ENCODE measurements at regions not wholly inside any gene's neighbourhood (a gene's known extent, or its start where the extent isn't known, plus 50 kb on each side); places are given as distances from the start of the nearest gene placed in this dataset.
"Not testable (repeated sequence)": the region's sequence is repeated elsewhere in the genome, so short reads cannot be mapped to it uniquely, and the experiment has no call there.

DNA sequence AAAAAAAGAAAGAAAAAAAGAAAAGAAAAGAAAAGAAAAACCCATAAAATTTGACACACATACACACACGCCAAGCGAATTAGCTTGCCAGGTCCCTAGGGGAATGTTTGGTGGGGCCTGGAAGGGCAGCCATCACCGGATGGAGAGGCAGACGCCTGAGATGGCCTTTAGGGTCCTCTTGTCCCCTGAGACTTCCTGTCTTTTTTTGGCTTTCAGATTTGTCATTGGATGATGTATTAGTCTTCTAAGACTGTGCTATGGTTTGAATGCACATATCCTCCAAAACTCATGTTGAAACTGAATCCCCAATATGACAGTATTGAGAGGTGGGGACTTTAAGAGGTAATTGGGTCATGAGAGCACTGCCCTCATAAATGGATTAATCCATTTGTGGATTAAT, 211.8 kb downstream of the TOMM20 start:
- DNase-seq = no peak

DNA sequence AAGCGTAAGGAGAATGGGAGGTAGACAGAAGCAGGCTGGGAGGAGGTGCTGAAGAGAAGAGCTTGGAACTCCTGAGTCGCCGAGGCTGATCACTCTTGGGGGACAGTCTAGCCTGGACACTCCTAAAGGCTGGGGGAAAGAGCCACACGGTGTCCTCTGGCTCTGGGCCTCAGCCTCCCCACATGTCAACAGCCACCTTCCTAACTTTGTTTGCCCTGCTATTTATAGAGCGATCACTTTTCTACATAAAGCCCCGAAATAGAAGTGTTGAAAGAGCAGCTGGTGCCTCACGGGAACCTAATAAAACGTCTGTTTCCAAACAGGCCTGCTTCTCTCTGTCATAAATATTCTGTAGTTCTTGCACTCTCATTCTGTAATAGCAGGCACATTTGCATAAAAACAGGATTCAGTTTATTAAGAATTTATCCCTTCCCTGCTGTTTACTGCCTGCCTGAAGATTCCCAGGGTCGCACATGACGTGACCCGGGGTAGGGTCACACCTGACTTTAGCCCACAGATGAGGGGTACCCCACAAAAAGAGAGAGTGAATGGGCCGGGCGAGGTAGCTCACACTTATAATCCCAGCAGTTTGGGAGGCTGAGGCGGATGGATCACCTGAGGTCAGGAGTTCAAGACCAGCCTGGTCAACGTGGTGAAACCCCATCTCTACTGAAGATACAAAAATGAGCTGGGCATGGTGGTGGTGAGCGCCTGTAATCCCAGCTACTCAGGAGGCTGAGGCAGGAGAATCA, 212.5 kb downstream of the TOMM20 start:
- no peak for DNase-seq

DNA sequence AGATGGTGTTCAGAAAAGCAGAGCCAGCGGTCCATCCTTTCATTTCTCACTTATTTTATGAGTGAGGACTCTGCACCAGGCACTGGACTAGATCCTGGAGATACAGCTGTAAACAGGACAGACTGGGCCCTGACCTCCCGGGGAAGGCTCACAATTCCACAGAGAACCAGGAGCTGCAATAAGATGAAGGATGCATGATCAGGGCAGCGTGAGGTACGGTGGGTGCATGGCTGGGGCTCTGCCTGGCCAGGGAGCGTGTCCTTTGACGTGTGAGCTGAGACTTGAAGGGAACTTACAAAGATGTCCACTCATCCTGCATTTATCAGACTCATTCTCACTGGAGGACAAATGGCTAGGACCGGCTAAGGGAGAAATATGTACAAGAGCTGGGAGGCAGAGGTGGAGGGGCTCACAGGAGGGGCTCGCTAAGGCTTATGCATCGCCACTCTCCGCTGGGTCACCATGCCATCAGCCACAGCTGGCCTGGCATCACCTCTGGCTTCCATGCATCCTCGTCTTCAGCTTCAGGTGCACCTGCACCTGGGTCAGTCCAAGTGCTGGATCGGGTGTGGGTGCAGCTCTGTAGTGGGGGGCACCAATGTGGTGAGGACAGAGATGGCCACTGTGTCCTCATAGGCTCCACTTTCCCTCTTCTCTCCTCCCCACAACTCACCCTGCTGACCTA, 213.9 kb downstream of the TOMM20 start:
- no peak for DNase-seq

DNA sequence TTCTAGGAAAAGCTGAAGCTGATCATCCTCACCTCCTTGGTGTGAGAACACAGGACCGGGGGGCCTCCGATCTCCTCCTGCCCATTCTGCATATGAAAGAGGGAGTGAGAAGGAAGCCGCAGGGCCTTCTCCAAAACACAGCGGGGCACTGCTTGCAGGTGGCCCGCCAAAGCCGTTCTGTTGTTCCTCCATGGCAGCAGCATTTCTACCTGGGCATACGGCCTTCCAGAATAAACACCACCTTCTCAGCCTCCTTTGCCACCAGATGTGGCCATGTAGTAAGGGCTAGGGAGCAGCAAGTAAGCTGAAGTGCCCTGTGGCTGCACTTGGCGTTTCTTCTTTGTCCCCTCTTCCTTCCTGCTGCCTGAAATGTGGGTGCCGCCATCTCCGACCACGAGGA, 214.9 kb downstream of the TOMM20 start:
- no peak for DNase-seq

DNA sequence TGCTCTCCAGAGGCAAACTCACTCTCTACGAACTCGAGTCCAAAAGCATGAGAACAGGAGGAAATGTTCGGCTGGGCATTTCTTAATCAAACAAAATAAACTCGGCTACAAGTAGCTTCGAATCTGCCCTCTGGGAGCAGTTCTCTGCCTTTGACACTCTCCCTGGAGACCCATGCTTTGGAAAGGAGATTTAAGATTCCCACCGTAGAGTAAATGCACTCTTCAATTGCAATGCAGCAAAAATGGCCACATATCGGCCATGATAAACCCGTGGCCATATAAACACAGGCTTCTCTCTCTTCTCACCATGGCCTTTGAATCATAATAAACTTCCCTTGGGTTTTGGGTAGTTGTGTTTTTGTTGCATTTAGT, 215.4 kb downstream of the TOMM20 start:
- no peak for DNase-seq

DNA sequence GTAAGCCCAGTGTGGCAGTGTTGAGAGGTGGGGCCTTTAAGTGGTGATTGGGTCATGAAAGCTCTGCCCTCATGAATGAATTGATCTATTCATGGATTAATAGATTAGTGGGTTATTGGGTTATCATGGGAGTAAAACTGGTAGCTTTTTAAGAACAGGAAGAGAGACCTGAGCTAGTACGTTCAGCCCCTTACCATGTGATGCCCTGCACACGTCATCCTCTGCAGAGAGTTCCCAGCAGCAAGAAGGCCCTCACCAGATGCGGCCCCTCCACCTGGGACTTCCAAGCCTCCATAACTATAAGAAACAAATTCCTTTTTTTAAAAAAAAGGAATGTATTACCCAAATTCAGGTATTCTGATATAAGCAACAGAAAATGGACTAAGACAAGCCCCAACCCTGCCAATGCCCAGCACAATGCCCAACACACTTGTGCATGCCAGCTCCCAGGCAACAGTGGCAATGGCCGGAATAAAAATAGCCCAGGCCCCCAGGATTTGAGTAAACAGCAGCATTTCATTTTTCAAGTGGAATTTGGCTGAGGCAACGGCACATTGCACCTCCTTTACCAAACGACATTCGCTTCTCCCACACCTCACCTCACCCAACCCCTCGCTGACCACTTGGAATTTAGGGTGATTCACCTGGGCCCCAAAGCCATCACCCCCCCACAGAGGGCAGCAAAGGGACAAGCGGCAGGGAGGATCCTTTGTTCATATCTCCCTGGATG, 215.9 kb downstream of the TOMM20 start:
- no peak for DNase-seq

DNA sequence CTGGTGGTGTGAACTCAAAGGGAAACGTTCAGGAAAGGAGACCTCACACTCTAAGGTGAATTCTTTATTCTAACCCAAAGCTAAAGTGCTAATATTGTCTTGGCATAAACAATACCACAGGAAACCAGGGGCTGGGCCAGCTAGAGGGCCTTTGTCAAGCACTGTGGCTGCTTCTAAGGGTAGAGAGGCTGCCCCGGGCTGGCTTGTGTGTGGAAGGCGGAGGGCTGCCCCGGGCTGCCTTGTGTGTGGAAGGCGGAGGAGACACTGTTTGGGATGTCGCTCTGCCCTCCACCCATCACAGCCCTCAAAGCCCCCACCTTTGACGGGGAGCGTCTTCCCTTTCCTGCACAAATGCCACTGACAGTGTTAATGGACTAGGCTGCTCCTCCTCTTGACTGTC, 216.8 kb downstream of the TOMM20 start:
- DNase-seq = no peak

DNA sequence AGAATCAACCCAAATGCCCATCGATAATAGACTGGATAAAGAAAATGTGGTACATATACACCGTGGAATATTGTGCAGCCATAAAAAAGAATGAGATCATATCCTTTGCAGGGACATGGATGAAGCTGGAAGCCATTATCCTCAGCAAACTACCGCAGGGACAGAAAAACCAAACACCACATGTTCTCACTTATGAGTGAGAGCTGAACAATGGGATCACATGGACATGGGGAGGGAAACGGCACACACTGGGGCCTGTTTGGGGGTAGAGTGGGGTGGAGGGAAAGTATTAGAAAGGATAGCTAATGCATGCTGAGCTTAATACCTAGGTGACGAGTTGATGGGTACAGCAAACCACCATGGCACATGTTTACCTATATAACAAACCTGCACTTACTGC, 217.5 kb downstream of the TOMM20 start:
- DNase-seq = not testable (repeated sequence)

DNA sequence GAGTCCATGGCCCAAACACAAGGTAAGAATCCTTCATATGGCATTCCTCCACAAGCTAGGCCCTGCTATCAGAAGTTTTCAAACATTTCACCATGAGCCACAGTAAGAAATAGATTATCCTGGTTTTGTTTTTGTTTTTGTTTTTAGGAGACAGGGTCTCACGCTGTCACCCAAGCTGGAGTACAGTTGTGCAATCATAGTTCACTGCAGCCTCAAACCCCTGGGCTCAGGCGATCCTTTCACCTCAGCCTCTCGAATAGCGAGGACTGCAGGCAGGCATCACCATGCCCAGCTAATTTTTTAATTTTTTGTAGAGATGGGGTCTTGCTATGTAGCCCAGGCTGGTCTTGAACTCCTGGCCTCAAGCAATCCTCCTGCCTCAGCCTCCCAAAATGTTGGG, 218.8 kb downstream of the TOMM20 start:
- no peak for DNase-seq

DNA sequence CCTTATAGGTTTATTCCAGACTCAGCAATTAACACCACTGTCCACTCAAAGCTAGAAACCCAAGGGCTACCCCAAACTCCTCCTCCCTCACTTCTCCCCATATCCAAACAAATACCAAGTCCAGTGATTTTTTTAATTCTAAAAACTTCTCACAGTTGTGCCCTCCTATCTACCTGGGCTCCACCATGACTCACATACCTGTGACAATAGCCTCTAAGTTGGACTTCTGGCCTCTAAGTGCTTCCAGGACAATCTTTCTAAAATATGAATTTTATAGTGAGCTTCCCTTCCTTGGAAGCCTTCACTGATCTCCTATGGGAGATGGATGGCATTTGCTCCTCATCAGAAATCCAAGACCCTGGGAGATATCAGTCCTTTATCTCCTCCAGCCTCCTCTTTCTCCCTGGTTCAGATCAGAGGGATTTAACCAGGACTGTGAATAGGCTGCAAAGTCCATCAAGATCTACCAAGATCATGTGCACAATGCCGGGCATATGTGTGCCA, 219.3 kb downstream of the TOMM20 start:
- DNase-seq = no peak

DNA sequence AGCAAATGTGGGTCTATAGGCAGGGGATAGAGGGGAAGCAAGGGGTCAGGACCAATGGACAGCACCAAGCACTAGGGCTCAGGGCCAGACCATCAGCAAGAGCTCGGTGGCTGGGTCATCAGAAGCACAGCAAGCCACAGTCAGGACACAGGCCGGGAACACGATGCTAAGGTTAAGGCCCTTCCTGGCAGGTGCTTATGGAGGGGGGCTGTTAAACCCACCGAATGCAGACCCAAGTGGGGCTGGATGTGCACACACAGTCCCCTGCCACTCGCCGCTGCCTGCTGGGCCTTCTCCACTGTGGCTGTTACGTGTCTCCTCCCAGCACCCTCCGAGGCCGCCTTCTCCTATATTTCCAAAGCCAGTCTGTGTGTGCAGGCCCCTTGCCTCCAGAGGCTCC, 220.1 kb downstream of the TOMM20 start:
- DNase-seq = no peak

DNA sequence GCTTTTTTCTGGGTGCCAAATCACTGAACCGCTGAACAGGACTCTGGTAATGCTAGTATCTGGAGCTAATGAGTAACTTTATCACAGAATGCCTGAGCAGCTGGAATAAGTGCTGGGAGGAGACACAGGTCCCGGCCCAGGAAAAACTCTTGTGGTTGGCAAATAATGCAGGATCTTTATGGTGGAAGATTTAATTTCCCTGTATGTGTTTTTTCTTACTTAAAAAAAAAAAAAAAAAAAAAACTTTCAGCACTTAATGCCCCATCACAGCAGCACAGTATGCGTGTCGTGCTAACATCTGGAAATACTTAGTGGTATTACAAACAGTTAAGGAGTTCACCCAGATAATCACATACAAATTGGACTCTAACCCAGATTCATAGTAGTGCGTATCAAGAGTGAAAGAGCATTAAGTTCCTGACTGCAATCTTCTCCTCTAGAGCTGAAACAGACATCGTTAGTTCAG, 220.7 kb downstream of the TOMM20 start:
- no peak for DNase-seq

DNA sequence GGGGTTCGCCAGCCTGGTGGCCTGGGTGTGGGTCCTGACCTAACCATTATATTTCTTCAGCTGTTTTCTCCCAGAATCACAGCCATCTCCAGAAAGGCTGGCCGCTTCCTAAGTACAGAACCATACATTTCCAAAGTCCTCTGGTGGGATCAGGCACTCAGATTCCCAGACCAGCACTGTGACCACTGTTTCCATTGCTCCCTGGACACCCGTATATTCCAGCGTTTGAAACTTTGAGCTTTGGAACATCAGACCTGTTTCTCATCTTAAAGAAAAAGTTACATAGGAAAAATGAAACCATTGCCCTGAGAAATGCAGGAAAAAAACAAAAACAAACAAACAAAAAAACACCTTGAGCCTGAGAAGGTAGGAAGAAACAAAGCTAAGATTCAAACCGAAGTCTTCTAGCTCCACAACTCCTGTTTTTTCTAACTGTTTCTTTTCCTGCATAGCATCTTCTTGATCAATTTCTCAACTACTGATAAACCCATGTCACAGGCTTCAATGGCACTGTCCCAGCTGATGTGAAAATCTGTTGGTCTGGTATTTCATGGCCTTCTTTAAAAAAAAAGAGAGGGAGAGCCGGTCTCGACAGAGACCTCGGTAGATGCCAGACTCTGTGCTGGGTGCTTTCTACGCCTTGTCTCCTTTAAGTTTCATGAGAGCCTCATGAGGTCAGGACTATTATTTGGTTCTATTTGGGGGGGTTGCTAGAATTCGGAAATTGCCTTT, 221.3 kb downstream of the TOMM20 start:
- DNase-seq = no peak

DNA sequence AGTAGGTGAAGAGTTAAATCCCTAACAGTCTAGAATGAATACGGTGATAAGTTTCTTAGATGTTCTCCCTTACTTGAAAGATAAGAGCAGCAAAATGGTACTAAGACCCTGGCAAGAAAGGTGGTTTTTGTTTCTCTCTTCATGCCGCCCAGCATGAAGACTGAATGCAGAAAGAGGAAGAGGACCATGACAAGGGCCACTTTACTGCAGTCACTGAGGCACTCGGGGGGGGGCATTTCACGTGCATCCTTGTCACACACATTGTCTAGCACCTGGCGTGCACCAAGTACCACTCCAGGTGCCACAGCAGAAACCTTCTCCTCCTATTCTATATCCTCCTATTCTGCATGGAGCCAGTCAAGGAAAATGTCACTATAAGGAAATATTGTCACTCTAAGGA, 222.0 kb downstream of the TOMM20 start:
- no peak for DNase-seq

DNA sequence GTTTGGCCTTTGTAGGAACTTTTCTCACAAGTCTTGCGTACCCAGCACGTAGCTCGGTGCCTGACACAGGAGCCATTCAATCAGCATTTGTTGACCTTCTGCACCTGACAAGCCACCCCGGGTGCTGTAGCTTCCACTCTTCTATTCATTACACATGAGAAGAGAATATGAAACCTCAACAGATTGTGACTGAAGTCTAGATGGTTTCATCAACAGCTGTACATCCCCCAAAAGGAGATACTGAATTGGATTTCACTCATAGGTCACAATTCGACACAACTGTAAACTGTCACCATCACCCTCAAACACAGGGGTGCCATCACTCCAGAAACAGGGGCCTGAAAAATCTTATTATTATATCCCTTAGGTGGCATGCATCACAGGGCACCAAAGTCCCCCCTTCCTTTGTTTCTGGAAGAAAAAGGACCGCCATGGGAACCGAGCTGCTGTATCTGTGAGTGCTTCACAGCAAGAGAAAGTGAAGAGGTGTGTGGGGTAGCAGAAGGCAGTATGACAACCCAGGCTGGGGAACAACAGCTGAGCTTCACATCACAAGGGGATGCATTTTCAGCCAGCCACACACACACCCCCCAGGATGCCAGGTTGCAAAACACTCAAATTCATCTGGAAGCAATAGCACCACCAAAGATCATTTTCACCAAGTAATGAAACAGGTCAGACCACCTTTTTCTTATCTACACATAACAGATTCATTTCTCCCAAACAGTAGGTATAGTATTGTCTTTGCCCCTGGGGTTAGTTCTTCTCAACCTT, 225.7 kb downstream of the TOMM20 start:
- DNase-seq = no peak

DNA sequence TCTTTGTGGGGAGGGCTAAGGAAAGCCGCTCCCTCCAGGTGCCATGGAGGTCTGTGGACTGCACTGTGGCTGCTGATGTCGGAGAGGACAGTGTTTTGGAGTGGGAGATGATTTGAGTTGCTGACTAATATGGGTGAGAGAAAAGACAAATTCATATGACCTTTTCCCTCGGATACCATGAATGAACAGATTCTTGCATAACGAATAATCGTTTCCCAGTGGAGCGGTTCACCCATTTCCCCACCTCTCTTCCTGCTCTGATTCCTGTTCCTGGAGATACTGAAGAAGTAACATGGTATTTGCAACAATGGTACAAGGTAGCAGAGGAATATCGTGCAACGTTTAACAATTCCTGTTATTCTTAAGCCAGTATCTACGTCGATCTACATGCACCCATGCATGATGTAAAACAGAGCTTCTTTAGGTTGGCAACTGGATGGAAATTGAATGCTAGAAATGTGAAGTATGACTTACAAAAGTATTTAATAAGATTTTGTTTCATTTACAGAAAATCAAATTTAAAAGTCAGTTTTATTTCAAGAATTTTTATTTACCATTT, 227.1 kb downstream of the TOMM20 start:
- DNase-seq = no peak

DNA sequence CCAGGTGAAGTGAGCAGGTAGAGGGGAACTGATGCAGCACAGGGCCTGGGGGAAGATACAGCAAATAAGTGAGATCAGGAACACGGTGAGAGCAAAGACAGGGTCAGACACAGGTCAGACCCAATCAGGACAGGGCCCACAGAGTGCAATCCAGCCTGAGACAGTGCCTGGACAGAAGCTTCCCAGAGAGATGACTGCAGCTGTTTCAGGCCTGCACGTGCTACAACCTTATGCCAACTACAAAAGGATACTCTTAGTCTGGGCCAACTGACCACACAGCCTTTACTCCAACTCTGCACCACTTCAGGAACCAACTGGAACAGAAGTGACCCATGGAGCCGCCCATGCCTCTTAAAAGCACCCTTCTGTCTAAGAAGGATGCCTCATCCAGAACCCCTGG, 228.0 kb downstream of the TOMM20 start:
- no peak for DNase-seq

DNA sequence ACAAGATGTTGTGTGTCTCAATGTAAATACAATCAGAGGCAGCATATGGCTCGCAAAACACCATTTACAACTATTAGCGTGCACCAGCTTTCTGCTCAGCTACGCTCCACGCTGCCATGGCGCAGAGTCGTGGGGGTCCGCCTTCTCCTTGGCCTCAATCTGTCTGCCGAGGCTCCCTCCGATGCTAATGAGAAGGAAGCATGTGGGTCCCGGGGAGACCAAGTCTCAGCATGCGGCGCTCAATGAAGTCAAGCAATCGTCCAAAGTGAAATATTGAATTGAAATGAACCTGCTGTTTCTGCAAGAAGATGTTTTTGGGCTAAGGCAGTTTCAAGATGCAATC, 228.9 kb downstream of the TOMM20 start:
- DNase-seq = no peak

DNA sequence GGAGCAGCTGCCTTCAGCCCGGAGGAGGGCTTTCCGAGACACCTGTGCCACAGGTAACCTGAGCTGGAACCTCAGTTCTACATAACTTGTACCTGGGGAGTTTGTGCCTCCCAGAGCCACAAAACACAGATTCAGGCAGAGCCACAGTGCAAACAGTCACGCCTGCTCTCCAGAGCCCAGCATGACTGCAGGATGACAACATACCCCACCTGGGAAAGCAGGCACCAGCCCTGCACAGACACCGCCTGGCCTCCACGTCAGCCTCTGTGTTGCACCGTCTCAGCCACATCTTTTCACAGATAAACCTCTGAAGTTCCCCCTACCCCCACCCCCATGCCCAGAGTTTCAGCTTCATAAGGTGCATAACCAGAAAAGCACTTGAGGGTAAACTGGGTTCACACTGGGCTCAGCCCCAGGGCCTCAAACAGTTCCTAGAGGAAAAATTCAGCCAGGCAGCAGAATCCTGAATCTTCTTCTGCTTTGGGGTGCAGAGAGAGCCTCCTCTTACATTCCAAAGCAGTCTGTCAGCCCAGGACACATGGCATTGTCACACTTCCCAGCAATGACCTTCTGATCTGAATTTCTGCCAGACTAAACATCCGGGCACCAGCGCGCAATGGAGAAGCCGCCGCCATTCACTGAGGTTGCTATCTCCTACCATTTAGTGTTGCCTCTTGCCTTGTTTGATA, 229.5 kb downstream of the TOMM20 start:
- DNase-seq = no peak

DNA sequence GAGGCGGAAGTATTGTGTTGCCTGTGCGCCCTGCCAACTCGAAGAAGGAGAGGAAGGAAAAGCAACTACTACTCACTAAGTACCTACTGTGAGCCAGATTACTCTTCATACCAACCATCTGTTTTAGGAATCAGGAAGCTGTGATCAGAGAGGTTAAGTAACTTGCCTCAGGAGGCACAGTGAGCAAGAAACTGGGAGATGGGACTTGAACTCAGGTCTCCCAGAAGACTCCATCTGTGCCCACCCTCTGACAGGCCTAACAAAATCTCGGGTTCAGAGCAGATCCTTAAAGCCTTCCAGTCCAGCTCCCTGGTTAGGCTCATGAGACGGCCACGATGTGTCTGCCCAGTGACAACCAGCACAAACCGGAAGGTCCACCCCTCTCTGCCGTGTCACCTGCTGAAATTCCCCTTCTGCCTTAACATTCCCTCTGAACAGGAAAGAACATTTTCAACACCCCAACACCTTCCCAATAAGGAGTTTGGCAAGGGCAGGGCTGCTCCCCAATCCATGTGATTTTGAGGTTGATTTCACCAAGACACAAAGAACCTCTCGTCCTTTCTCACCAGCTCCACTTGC, 230.1 kb downstream of the TOMM20 start:
- DNase-seq = no peak
